PC-3 (cell line): ENCODE measurements at regions not wholly inside any gene's neighbourhood (a gene's known extent, or its start where the extent isn't known, plus 50 kb on each side); places are given as distances from the start of the nearest gene placed in this dataset.

ENCODE experiments used
- CTCF ChIP-seq: fragments of 300-600 bp; sonication (generic); conservative IDR thresholded peaks from 2 replicates; pipeline ENCODE4 v1.5.1; 2017; ENCODE audit warnings: antibody characterized with exemption, low read depth, mild to moderate bottlenecking, low read length
- EZH2 ChIP-seq: fragments of 300-600 bp; sonication (generic); IDR thresholded peaks from one replicate; pipeline ENCODE4 v1.6.1; 2017; ENCODE audit warnings: antibody characterized with exemption, mild to moderate bottlenecking, low read length; ENCODE audit not compliant: unreplicated experiment
- EZH2phosphoT487 ChIP-seq: fragments of 300-600 bp; sonication (generic); IDR thresholded peaks from 2 replicates; pipeline ENCODE4 v1.6.1; 2018; ENCODE audit warnings: mild to moderate bottlenecking, antibody characterized with exemption, low read length, borderline replicate concordance

GRCh38 chr16:85522308-85522841 lies 90.7 kb upstream of the GSE1 start:
- TF ChIP-seq CTCF, result no peak
- no peak for TF ChIP-seq EZH2phosphoT487
- no peak for TF ChIP-seq EZH2
